Activated effector memory CD4-positive, alpha-beta T cell treated with Interleukin-2 at 50 U/mL for 16 hours (primary cell): ENCODE measurements at regions not wholly inside any gene's neighbourhood (a gene's known extent, or its start where the extent isn't known, plus 50 kb on each side); places are given as distances from the start of the nearest gene placed in this dataset.

Source experiments
- DNase-seq: peaks from one replicate; pipeline ENCODE4 v3.0.0-alpha.2; 2020

DNA sequence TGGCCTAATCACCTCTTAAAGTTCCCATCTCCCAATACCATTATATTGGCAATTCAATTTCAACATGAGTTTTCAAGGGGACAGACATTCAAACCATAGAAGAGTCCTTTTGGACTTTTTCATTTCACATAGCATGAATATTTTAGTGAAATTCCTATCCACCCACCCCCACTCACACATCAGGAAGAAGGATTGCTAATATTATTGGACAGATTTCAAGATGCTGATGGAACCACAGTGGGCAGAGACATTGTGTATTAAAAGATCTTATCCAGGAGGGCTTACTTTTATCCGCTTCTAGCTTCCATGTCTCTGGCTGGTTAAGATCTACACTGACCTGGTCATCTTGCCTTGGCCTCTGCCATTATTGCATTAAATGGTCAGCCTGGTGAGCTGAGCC is 297.4 kb upstream of the ACVR2A start:
- no peak for DNase-seq

DNA sequence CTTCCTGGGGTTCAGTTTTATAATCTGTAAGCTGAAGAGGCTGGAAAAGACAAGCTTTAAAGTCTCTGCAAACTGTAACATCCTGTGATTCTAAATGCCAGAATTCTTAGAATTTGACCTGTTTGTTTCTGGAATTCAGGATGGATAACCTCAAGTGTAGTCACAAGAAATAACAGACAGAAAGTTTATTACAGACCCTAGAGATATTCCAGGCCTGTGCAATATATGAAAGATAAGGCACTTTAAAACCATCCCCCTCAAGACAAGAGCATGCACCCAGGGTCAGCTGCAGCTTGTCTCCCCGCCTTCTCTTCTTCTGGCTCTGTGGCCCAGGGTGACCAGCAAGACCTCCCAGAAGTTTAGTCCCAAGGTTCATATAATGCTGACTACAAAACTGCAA is 298.7 kb upstream of the ACVR2A start:
- no peak for DNase-seq

DNA sequence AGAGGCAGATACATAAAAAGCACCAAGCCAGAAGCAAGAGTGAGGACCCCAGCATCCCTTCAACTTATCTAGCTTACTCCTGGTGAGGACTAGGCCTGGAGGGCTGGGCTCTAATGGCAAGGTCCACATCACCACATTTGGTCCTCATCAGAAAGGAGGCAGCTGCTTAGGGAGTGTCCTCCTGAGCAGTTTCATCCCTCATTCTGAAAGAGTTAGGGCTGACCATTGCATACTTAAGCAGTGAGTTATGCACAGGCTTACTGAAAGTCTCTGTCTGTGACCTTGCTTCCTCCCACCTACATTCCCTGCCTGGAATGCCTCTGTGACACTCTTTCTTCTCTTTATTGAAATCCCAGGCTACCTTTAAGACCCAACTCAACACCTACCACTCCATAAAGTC is 301.8 kb upstream of the ACVR2A start:
- DNase-seq, result no peak

DNA sequence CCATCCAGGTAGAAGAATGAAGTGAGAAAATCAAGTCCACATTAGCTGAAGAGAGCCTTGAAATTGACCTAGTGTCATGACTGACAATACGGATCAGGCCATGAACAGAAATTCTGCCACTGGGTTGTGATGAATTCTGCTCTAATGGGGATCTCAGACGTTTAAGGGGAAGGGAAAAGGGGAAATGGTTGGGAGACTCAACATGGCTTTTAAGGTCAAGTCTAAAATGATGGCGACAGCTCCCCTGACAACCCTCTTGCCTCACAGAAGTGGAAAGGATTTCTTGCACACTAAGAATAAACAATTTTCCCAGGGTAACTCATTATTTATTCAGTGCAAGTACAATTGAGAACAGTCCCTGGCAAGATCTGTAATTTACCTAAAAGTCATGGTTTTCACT is 302.5 kb upstream of the ACVR2A start:
- no peak for DNase-seq

DNA sequence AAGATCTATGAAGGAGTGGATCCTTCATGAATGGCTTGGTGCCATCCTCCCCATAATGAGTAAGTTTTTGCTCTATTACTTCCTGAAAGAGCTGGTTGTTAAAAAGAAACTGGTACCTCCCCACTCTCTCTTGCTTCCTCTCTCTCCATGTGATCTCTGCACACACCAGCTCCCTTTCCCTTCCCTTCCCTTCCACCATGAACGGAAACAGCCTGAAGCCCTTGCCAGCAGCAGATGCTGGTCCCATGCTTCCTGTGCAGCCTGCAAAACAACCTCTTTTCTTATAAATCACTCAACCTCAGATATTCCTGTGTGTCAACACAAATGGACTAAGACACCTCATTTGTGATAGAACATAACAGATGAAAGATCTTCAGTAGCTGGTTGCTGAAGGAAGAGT is 303.5 kb upstream of the ACVR2A start:
- no peak for DNase-seq

DNA sequence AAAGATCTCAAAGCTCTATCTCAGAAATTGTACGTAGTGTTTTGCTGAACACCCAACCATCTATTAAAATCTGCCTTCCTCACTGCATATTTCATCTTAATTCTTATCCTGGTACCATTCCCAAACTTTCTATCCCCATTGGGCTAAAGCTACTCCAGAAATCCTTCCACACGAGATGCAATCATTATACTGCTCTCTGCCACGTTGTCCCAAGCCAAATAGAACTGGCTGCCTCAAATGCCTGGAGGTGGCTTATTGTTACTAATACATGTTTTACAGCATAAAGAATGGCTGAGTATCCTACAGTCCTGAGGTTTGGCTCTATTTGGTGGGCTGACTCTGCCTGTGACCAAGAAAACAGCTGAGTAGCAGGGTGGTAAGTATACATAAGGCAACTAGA is 306.0 kb upstream of the ACVR2A start:
- DNase-seq, result no peak

DNA sequence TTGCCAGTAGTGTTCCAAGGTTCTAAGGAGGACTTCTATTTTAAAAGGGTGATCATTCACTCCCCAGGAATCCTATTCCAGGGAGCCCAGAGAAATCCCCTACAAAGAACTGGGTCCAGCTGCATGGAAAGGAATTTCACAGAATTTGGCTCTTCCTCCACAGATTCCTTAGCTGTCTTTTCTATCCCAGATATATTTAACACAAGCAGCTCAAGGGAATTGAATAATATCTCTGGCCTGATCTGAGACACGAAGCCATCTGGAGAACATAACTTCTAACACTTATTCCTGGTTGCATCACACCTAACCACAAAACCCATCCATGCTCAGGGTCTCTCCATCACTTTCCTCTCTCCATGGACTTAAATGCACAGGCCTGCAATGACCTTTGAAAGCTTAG is 306.7 kb upstream of the ACVR2A start:
- no peak for DNase-seq

DNA sequence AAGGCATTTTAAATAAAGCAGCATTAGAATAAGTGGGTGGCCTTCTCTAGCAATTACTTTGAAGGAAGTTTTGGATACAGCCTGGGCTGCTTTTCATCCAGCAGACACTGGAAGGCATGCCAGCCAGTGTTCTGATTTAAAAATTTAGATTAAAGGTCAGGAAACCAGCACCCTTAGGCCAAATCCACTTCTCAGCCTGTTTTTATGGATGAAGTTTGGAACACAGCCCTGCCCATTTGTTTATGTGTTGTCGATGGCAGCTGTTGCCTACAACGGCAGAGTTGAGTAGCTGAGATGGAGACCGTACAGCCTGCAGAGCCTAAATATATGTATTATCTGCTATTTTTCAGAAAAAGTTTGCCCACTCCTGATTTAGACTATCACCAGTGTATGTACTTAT is 313.6 kb upstream of the ACVR2A start:
- DNase-seq, result no peak

DNA sequence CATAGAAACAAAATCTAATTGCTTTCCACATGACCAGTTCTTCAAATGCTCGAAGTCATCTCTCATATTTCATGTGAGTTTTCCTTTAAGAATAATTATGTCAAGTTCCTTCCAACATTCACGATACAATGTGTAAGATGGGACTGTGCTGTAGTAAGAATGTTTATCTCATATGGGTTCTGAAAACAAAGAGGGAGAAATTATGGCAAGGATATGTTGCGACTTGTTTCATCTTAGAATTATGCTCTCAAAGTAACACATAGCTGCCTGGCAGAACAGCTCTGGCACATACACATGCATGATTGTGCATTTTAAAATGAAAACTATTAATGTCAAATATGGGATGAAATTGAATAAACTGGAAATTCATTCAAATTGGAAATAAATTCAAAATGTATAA is 314.8 kb upstream of the ACVR2A start:
- DNase-seq, result no peak

DNA sequence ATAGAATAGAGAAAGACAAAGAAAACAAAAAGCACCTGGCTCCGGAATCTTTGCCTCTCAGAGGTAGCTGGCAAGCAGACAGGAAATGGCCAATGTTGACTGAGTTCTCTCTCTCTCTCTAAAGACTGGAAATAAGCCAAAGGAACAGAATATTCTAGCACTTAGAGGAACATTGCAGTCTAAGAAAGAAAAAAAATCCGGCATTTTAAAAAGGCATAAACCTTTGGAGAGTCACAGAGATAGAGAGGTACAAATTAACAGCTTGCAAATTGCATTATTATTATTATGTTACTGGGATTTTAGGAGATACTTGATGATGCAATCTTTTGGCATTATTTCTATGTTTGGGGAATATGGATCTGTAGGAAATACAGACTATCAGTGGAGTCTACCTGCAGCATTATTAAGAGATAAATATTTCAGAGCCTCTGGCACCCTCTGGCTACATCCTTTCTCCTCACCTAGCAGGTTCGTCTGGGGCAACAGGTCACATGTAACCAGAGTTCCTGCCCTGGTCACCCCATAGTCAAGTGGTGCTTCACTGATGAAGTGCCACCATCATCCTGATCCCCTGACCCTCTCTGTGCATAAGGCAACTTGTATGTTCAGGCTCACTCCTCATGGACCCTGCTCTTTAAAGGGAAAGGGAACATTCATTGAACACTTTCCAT is 318.9 kb upstream of the ACVR2A start:
- DNase-seq, result no peak

DNA sequence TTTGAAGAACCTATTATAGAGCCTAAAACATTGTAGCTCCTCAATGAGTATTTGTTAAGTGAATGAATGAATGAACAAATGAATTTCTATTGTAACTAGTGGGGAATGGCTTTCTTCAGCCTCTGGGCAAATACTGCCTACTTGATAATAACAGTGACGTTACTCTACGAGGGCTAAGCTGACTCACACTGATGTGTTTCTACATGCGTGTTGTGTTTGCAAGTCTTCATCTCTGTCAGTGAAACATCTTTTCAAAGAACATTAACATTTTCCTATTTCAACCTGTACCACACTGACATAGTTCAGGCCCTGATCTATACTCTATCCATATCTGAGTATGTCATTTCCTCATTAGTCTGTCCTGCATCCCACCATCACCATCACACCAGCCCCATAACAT is 319.9 kb upstream of the ACVR2A start:
- DNase-seq, result no peak

DNA sequence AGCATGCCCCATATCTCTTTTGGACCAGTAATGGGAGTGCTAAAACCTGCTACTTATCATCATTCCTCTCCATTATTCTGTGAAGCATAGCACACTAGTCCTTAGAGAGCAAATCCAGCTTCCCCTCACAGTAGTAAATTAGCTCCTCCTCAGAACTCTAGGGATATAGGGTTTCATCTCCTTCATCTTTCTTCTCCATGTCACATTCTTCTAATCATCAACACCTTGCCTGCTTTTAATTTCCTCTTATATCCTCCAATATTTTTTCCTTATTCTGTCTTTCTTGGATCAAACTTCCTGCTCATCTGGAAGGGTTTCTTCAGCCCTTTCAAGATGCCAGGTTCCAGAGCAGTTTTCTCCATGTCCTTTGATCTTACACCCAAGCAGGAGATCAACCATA is 321.4 kb upstream of the ACVR2A start:
- DNase-seq, result no peak

DNA sequence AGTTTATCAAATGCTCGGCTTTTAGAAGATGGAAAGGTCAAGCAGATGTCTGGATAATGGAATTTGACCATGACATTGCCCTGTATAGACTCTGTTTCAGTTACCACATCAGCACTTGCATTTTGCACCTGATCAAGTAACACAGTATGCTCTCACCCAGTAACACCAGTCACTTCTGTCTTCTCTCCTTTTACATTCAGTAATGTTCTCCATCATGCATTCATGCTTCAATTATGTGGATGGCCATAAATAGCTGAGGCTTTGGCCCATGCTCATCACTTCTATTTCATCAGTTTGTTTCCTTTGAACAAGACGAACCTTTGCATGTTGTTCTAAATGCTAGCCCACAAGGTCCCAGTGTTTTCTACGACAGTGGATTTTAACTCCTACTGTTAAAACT is 322.9 kb upstream of the ACVR2A start:
- no peak for DNase-seq

DNA sequence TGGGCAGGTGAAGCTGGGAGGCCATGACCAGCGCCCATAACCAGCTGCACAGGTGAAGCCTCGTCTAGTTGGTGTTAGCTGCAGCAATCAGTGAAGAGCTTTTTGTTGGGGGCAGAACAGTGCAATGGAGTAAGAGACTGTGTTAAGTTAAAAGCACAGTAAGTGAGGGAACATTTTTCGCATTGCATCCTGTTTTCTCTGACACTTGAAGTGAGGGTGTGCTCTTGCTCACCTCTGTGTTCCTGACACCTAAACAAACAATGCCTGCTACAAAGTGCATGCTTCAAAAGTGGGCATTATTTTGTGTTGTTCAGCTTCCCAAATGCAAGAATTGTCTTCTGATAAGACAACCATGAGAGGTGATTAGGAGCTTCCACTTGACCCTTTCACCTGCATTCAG is 324.0 kb upstream of the ACVR2A start:
- no peak for DNase-seq

DNA sequence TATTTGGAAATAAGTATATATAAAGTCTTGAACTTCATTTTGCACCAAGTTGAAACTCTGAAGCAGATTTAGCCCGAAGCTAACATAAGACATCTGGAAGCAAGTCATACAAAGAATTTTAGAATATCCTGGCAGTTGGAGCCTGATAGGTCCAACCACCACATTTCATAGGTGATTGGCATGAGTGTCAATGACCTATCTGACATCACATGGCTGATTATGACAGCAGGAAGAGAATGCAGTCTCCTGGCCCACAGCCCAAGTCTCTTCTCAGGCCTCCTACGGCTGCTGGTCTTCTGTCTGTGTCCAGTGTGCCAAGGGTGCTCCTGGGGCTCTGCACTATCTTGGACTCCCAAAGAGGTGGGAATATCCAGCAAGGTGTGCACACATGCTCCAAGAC is 325.7 kb upstream of the ACVR2A start:
- DNase-seq, result no peak

DNA sequence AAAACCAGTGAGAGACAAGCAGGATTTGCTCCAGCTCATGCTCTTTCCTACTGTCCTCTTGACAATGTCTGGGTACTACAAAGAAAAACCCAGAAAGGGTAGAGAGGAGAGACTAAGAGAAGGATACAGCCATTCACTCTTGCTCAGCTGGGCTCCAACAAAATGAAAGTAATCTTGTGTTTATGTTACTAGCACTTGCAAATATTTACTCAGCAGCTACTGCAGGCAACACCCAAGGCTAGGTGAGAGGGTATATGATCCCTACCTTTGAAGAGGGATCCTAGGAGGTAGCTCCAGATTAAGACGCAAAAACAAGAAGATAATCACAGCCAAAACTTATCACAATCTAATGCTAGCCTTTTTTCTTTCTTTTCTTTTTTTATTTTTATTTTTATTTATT is 329.6 kb upstream of the ACVR2A start:
- DNase-seq, result no peak

DNA sequence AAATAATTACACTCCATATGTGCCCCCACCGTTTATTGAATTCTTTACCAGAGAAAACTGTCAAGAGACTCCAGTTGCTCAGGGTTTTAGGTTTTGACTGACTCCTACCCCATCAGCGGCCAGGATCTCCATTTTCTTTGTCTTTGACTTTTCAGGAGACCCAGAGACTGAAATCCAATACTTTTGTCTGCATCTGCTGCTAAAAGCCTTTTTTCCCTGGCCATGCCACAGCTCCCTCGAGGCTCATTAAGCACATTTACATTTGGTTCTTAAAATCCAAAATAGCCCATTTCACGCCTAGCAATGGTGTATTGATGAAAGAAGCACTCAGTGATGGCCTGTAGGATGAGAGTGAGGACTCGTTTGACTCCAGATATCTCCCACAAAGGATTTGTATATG is 332.6 kb upstream of the ACVR2A start:
- DNase-seq, result no peak

DNA sequence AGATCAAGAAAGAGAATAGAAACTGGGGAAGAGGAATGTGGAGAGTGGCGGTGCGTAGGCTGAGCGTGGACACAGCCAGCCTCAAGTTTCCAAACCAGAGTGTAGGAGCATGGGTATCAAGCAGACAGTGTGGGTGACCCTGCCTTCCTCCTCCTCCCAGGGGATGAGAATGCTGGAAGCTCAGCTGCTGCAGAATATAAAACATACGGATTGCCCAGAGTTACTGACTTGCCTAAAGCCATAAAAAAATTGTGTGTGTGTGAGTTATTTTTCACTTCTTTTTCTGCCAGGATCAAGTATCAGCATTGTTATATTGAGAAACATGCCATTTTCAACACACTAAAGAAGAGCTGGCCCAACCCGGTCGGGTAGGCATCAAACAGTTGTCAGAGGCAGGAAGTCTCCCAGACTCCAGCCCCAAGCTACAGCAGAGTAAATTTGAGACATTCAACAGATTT is 333.3 kb upstream of the ACVR2A start:
- DNase-seq, result no peak

DNA sequence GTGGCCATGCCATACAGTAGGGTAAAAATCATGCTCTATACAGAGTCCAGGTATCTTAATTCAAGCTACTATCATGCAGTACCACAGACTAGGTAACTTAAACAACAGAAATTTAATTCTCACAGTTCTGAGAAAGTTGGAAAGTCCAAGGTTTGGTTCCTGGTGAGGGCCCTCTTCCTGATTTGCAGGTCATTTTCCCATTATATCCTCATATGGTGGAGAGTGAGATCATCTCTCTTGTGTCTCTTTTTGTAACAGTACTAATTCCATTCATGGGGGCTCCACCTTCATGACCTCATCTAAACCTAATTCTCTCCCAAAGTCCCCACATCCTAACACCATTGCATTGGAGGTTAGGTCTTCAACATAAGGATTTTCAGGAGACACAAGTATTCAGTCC is 335.0 kb upstream of the ACVR2A start:
- DNase-seq, result no peak

DNA sequence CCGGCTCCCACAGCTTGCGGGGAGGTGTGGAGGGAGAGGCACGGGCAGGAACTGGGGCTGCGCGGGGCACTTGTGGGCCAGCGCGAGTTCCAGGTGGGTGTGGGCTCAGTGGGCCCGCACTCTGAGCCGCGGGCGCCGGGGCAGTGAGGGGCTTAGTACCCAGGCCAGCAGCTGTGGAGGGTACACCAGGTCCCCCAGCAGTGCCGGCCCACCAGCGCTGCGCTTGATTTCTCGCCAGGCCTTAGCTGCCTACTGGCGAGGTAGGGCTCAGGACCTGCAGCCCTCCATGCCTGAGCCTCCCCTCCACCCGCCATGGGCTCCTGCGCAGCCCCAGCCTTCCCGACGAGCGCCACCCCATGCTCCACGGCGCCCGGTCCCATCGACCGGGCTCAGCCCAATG is 337.9 kb upstream of the ACVR2A start:
- DNase-seq, result no peak

DNA sequence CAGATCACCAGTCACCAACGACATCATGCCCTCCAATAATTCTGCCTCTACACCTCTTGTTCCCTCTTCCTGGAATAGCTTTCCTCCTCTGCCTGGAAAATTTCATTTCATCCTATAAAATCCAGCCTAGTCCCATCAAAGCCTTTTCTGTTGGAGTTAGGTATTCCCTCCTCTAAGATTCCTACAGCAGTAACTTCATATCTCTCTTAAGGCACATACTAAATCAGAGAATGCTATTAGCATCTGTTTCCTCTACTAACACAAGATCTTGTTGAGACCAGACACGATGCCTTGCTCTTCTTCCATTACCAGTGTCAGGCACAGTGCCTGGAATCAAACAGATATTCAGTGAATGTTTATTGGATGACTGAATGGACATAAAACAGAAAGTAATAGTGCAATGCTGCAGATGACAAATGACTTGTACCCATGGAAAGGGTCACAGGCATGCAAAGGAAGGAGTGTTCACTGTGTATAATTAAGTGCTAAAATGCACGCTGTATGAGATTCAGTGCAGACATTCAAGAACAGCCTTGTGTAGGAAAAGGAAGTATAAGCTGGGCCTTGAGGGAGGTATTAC is 342.0 kb upstream of the ACVR2A start:
- no peak for DNase-seq

DNA sequence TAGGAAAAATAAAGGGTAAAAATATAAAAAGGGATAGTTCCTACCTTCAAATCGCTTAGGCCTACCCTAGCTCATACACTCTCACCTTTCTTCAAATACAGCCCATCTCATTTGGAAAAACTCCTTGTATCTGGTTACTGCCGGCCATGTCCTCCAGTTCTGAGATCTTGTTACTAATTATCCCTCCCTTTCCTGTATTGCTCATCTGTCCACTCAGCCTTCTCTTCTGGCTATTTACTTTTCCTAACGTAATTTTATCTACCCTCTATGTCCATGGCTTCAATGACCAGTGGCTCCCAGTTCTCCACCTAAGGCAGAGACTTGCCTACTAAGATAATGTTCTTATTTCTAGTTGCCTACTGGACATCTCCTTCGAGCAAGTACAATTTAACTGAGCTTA is 342.9 kb upstream of the ACVR2A start:
- no peak for DNase-seq

DNA sequence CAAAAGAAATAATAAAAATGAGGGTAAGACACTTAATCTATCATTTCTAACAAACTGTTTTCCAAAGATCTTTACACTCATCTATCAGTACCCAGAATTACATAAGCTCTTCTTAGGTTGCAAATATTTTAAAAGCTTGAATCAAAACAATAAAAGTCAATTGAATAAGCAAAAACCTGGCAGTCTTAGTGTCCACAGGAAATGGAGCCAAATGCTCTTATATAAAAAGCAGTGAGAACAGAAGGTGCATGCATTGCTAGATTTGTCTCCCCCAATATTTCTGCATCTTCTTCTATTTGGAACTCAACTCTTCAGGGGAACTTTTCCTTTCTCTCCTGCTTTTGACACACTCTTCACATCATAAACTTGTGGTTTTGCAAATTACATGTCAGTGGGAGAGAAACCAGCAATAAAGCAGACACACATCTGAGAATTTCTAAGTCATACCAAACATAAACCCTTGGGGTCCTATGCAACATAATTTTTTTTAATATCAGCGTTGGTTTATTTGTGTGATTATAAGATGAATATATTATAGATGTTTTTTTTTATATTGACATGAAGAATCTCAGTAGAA is 343.9 kb upstream of the ACVR2A start:
- no peak for DNase-seq

DNA sequence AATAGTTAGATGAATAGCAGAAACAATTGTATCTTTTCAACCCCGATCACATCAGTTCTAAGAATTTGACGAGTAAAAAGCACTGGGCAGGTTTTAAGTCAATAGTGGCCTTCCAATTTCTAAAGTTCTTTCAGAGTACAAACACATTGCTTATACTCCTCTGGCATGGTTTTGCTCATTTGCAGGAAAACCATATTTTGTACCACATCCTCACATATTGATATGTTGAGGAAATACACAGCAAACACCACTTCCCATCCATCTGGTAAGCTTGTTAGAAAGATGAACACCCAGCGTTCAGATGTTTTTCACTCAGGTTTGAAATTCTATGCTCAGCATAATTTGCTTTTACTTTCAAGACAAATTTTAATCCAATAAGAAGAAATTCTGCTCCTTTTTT is 344.6 kb upstream of the ACVR2A start:
- DNase-seq, result no peak

DNA sequence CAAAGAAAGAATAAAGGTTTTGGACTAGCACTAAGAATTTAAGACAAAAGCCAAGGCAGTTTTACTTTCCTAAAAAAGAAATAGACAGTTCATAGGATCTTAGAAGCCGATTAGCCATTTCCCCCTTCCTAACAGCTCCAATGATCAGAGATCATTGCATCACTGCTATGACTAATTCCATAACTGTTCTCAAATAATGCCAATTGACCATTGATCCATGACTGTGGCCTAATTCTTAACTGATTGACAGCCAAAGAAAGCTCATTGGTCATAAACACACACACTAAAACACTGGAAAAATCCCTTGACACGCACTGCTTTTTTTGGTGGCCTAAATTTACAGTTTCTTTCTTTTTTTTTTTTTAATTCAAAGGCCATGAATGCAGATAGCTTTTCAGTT is 345.0 kb upstream of the ACVR2A start:
- DNase-seq, result no peak
